Bronchial epithelial cell (primary cell): ENCODE measurements at regions not wholly inside any gene's neighbourhood (a gene's known extent, or its start where the extent isn't known, plus 50 kb on each side); places are given as distances from the start of the nearest gene placed in this dataset.
"Not testable (repeated sequence)": the region's sequence is repeated elsewhere in the genome, so short reads cannot be mapped to it uniquely, and the experiment has no call there.

Experiments
- DNase-seq: peaks from one replicate; pipeline ENCODE4 v3.0.0-alpha.2; 2010; ENCODE audit warnings: low read depth
- FAIRE-seq: peaks from 2 replicates; lab custom pipeline; 2011; peaks lifted over from hg19 to GRCh38; lab: Jason Lieb, UNC
- H3K27me3 ChIP-seq: 2 replicates; pipeline ENCODE4 v1.5.1; 2011; ENCODE audit warnings: low read length; ENCODE audit not compliant: control insufficient read depth, insufficient read depth
- H3K36me3 ChIP-seq: 2 replicates; pipeline ENCODE4 v1.5.1; 2011; ENCODE audit warnings: low read length; ENCODE audit not compliant: control insufficient read depth, insufficient read depth
- H3K4me3 ChIP-seq: 2 replicates; pipeline ENCODE4 v1.5.1; 2011; ENCODE audit warnings: mild to moderate bottlenecking, low read depth, low read length, control low read depth
- TF ChIP-seq, protein P1 (sequence below): IDR thresholded peaks from 2 replicates; pipeline ENCODE4 v1.5.1; 2011; ENCODE audit warnings: mild to moderate bottlenecking, moderate library complexity, low read length, control low read depth, inconsistent platforms; ENCODE audit not compliant: insufficient read depth, severe bottlenecking

DNA sequence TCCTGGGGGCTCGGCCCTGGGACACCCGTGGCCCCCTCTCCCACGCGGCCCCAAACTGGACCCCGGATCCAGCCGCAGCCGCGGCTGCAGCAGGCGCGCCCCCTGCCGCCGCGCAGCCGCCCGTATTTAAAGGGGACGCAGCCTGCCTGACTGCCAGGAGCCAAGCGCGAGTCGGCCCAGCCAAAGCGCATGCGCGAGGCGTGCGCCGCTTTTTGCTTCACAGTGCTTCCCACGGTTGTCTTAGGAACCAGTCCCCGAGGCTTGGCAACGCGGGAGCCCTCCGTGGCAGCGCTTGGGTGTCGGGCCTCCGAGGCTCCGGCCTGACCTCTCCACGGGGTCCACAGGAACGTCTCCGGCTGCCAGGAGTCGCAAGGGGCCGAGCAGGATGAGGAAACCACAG lies 712.8 kb downstream of the KCNJ18 start:
- not testable (repeated sequence) for H3K4me3 ChIP-seq, H3K27me3 ChIP-seq, DNase-seq, FAIRE-seq, H3K36me3 ChIP-seq

DNA sequence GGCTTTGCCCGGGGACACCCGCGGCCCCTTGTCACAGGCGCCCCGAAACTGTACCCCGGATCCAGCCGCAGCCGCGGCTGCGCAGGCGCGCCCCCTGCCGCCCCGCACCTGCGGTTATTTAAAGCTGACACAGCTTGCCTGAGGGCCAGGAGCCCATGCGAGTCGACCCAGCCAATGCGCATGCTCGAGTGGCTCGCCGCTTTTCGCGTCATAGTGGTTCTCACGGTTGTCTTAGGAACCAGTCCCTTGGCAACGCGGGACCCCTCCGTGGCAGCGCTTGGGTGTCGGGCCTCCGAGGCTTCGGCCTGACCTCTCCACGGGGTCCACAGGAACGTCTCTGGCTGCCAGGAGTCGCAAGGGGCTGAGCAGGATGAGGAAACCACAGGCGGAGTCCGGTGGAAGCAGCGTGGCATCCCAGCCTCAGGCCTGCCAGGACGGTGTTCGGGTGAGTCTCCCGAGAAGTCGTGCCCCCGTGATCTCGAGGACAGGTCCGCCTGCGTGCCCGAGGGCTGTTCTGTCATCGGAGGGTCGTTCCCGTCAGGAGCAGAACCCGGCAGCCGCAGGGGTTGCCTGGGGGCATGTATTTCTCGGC lies 716.9 kb downstream of the KCNJ18 start:
- FAIRE-seq (no peak), DNase-seq (no peak)
- H3K27me3 ChIP-seq: no peaks in the 10 kb centered on the region
- H3K36me3 ChIP-seq: no peaks in the 10 kb centered on the region
- TF ChIP-seq, protein P1, sequence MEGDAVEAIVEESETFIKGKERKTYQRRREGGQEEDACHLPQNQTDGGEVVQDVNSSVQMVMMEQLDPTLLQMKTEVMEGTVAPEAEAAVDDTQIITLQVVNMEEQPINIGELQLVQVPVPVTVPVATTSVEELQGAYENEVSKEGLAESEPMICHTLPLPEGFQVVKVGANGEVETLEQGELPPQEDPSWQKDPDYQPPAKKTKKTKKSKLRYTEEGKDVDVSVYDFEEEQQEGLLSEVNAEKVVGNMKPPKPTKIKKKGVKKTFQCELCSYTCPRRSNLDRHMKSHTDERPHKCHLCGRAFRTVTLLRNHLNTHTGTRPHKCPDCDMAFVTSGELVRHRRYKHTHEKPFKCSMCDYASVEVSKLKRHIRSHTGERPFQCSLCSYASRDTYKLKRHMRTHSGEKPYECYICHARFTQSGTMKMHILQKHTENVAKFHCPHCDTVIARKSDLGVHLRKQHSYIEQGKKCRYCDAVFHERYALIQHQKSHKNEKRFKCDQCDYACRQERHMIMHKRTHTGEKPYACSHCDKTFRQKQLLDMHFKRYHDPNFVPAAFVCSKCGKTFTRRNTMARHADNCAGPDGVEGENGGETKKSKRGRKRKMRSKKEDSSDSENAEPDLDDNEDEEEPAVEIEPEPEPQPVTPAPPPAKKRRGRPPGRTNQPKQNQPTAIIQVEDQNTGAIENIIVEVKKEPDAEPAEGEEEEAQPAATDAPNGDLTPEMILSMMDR: no peak
- H3K4me3 ChIP-seq: no peak overlapping the region

DNA sequence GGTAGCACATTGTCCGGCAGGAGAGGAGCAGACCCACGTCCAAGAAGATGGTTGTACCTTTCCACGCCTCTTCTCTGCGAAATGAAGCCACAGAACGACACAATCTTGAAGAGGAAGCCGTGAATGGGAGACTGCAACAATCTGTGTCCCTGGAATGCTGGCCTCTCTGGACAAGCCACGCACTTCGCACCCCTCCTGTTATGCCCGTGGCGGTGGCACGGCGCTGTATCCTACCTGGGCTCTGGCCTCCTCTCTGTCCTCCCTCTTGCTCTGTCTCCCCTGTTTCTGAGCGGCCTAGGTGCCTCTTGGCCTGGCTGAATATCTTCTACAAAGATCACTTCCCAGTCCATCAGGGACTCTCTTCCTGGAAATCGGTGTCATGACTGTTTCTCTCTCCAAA lies 717.8 kb downstream of the KCNJ18 start:
- no peaks in the 10 kb centered on the region for H3K27me3 ChIP-seq
- TF ChIP-seq, protein P1: no peak
- FAIRE-seq: no peak

DNA sequence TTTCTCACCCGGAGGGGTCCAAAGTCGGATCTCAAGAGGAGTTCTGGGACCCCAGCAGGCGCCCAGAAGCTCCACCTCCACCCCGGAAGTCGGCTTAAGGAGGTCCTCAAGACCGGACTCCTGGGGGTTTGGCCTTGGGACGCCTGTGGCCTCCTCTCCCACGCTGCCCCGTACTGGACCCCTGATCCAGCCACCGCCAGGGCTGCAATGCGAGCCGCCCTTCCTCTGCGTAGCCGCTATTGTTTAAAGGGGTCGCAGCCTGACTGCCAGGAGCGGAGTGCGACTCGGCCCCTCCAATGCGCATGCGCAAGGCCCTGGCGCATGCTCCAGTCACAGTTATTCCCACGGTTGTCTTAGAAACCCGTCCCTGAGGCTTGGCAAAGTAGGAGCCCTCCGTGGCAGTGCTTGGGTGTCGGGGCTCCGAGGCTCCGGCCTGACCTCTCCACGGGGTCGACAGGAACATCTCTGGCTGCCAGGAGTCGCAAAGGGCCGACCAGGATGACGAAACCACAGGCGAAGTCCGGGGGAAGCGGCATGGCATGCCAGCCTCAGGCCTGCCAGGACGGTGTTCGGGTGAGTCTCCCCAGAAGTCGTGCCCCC lies 719.0 kb downstream of the KCNJ18 start:
- TF ChIP-seq, protein P1: no peak
- no peaks in the 10 kb centered on the region for H3K27me3 ChIP-seq
- no peak overlapping the region for H3K4me3 ChIP-seq
- DNase-seq (no peak), FAIRE-seq (no peak)
- no peaks in the 10 kb centered on the region for H3K36me3 ChIP-seq

More for the DNA sequence above, 717.8 kb downstream of the KCNJ18 start:
- no peaks in the 10 kb centered on the region for H3K36me3 ChIP-seq
- no peak for DNase-seq
- no peak overlapping the region for H3K4me3 ChIP-seq

DNA sequence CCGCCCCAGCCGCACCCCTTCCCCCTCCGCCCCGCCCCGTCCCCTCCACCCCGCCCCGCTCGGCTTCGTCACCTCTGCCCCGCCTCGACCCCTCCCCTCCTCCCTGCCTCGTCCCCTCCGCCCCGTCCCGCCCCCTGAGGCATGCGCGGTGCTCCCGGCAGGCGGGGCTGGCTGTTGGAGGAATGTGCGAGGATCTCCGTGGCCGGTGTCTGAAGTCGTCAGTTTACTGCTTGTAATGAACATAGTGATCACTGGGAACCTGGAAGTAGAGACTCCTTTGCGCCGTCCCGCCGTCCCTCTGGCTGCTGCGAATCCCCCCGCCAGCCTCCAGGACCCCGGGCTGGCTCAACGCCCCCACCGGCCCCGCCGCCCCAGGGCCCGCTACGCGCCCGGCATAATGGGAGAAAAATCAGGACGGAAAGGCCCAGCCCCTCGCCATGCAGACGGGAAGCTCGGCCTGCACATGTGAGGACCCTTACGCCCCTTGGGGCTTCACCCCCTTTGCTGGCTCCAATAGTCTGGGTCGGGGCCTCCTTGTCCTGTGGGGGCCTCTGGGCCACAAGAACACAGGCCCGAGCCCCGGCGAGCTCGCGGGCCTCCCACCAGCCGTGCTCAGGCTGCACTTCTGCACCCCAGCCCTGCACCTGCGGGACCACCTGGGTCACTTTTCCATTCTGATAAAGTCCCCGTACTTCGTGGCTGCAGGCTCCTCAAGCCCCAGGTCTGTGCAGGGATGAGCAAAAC lies 743.1 kb downstream of the KCNJ18 start:
- TF ChIP-seq, protein P1: no peak
- Histone ChIP-seq H3K36me3 (no peaks in the 10 kb centered on the region), H3K27me3 (no peaks in the 10 kb centered on the region), H3K4me3 (no peak overlapping the region)
- no peak for FAIRE-seq
- DNase-seq: no peak

DNA sequence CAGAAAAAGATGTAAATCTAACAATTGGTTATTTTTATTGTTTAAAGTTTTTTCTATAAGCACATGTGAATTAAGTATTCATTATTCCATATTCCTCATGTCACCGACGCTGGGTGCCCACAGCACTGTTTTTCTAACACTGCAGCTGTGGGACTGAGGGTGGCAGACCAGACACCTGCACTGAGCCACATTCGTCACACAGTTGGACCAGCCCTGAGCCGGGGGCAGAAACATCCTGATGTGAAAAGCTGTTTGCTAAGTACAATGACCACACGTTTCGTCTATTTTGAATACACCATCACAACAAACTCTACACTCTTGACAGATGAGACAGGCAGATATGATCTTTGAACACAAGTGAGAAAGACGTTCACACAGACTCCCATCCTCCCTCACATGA lies 749.5 kb downstream of the KCNJ18 start:
- DNase-seq (no peak), FAIRE-seq (peak; percentile 92)
- Histone ChIP-seq H3K4me3 (no peak overlapping the region), H3K27me3 (no peaks in the 10 kb centered on the region), H3K36me3 (no peaks in the 10 kb centered on the region)
- TF ChIP-seq, protein P1: no peak
